ENCODE measurements at regions not wholly inside any gene's neighbourhood (a gene's known extent, or its start where the extent isn't known, plus 50 kb on each side); places are given as distances from the start of the nearest gene placed in this dataset.

GRCh38 chr11:27231530-27231929 lies 131.5 kb downstream of the CCDC34 start:
- no peaks in the 10 kb centered on the region for H4K20me1 ChIP-seq (ENCODE audit: insufficient read depth)
- ATAC-seq, result no peak
- ChIA-PET RAD21 (ENCODE audit: low non-redundant PET in 1 of 2, low total read pairs in 2 of 2, uncharacterized antibody in 2 of 2, unreplicated experiment in 2 of 2) (no interaction called here), POLR2A (no interaction called here), CTCF (interaction anchor here (1.8 kb wide), 1 partner anchor 254 kb away, joined by 5 read pairs; no protein-coding TSS in a partner anchor)
- no peaks in the 10 kb centered on the region for H3K36me3 ChIP-seq (ENCODE audit: control insufficient read depth in 1 of 2, insufficient read depth in 2 of 2, low read length in 2 of 2)
- H2AFZ ChIP-seq (ENCODE audit: low read depth, low read length, poor library complexity, severe bottlenecking), result no peak overlapping the region
- no peaks in the 10 kb centered on the region for H3K79me2 ChIP-seq (ENCODE audit: insufficient read depth, low read length)
- no peaks in the 10 kb centered on the region for H3K27me3 ChIP-seq (ENCODE audit: insufficient read depth, low read length)
- no peak overlapping the region for H3K4me2 ChIP-seq (ENCODE audit: low read length)
- no peak overlapping the region for H3K4me3 ChIP-seq (replicated peaks in 1 of 2; ENCODE audit: low read depth in 1 of 2, low read length in 2 of 2)
- no peak overlapping the region for H3K27ac ChIP-seq (ENCODE audit: low read depth, low read length)
- no peaks in the 10 kb centered on the region for H3K4me1 ChIP-seq (ENCODE audit: control insufficient read depth in 1 of 2, insufficient read depth in 2 of 2, low read length in 2 of 2)
- BruUV-seq (replicated peaks), result no TSS peak
- no peaks in the 10 kb centered on the region for H3K9me2 ChIP-seq (ENCODE audit: insufficient read depth)
- intact Hi-C loops (cut with micrococcal nuclease), result no loop called here
- H3K9me3 ChIP-seq (ENCODE audit: control insufficient read depth in 1 of 2, insufficient read depth in 1 of 2, low read depth in 1 of 2, low read length in 2 of 2), result no peaks in the 10 kb centered on the region
- TF ChIP-seq SP1 (IDR thresholded peaks at IDR 0.05; ENCODE audit: low read depth) (no peak), CTCF (IDR thresholded peaks at IDR 0.05 in 2 of 3, conservative IDR thresholded peaks at IDR 0.05 in 1 of 3; ENCODE audit: borderline replicate concordance in 1 of 3, insufficient read depth in 1 of 3, low read depth in 2 of 3, low read length in 2 of 3) (no peak), YY1 (IDR thresholded peaks at IDR 0.05; ENCODE audit: extremely low read depth, insufficient replicate concordance, low read depth, low read length) (no peak), ZNF274 (IDR thresholded peaks at IDR 0.05; ENCODE audit: low read depth, low read length) (no peak), RAD21 (IDR thresholded peaks at IDR 0.05; ENCODE audit: low read depth) (no peak), ZBTB33 (IDR thresholded peaks at IDR 0.05; ENCODE audit: extremely low read depth, insufficient replicate concordance, low read length) (no peak), CEBPB (IDR thresholded peaks at IDR 0.05; ENCODE audit: low read depth) (no peak)
- H3K9ac ChIP-seq (ENCODE audit: low read length), result no peak overlapping the region
- DNase-seq (ENCODE audit: low read depth, low spot score), result no peak

Data from HCT116 (cell line).